GM12865 (cell line): ENCODE measurements at regions not wholly inside any gene's neighbourhood (a gene's known extent, or its start where the extent isn't known, plus 50 kb on each side); places are given as distances from the start of the nearest gene placed in this dataset.

Experiments used
- DNase-seq: peaks from one replicate; pipeline ENCODE4 v3.0.0; 2010; ENCODE audit warnings: low read depth
- H3K4me3 ChIP-seq: 2 replicates; pipeline ENCODE4 v1.5.1; 2011; ENCODE audit warnings: mild to moderate bottlenecking, low read depth, low read length, control low read depth
- CTCF ChIP-seq: IDR thresholded peaks from 2 replicates; pipeline ENCODE4 v1.5.1; 2011; ENCODE audit warnings: low read length, control low read depth, low read depth, inconsistent platforms; ENCODE audit not compliant: insufficient read depth; ENCODE audit errors: missing control alignments

GRCh38 chr6:122061855-122062254 lies 337.6 kb upstream of the HSF2 start:
- no peak overlapping the region for H3K4me3 ChIP-seq
- no peak for DNase-seq
- TF ChIP-seq CTCF, result no peak

- TF ChIP-seq CTCF, result no peak
- no peak overlapping the region for H3K4me3 ChIP-seq
- DNase-seq, result no peak
Measured at GRCh38 chr6:122063076-122063475, 336.4 kb upstream of the HSF2 start.

- DNase-seq, result no peak
- no peak for TF ChIP-seq CTCF
- no peak overlapping the region for H3K4me3 ChIP-seq
Measured at GRCh38 chr6:122063761-122064160, 335.7 kb upstream of the HSF2 start.

- DNase-seq, result no peak
- TF ChIP-seq CTCF, result no peak
- no peak overlapping the region for H3K4me3 ChIP-seq
Measured at GRCh38 chr6:122066200-122066599, 333.3 kb upstream of the HSF2 start.

GRCh38 chr6:122068291-122068769 lies 331.1 kb upstream of the HSF2 start:
- TF ChIP-seq CTCF, result no peak
- DNase-seq, result no peak
- no peak overlapping the region for H3K4me3 ChIP-seq

- no peak overlapping the region for H3K4me3 ChIP-seq
- no peak for TF ChIP-seq CTCF
- DNase-seq, result no peak
Measured at GRCh38 chr6:122069932-122070331, 329.5 kb upstream of the HSF2 start.

- no peak overlapping the region for H3K4me3 ChIP-seq
- no peak for DNase-seq
- no peak for TF ChIP-seq CTCF
Measured at GRCh38 chr6:122072014-122072647, 327.3 kb upstream of the HSF2 start.
